K562 (cell line): ENCODE measurements at regions not wholly inside any gene's neighbourhood (a gene's known extent, or its start where the extent isn't known, plus 50 kb on each side); places are given as distances from the start of the nearest gene placed in this dataset.

Source experiments
- ARHGAP35 ChIP-seq: fragments of 450-650 bp; IDR thresholded peaks from 2 replicates; pipeline ENCODE4 v1.6.1; 2018; ENCODE audit not compliant: partially characterized antibody
- ARNT ChIP-seq, 2 experiments: fragments of 450-650 bp; IDR thresholded peaks; 2 replicates each; pipeline ENCODE4 v1.6.1; 2016; ENCODE audit warnings: mild to moderate bottlenecking in 1 of 2
- CHD7 ChIP-seq: fragments of 200-600 bp; sonication (generic); IDR thresholded peaks from one replicate; pipeline ENCODE4 v1.6.1; 2012; ENCODE audit warnings: mild to moderate bottlenecking, low read depth, low read length, inconsistent platforms
- CSDE1 ChIP-seq, 2 experiments: fragments of 450-650 bp; IDR thresholded peaks; 2 replicates each; pipeline ENCODE4 v1.6.1; 2016; ENCODE audit warnings: mild to moderate bottlenecking in 1 of 2
- IRF2 ChIP-seq: sonication (generic); formaldehyde crosslinking; IDR thresholded peaks from 2 replicates; pipeline ENCODE4 v1.8.1; 2022; ENCODE audit warnings: mild to moderate bottlenecking, missing genetic modification reagents
- NFYB ChIP-seq: IDR thresholded peaks from 2 replicates; pipeline ENCODE4 v1.6.1; 2011; ENCODE audit warnings: mild to moderate bottlenecking, moderate library complexity; ENCODE audit not compliant: insufficient read length; ENCODE audit errors: extremely low read depth
- POLR2AphosphoS5 ChIP-seq: IDR thresholded peaks from 2 replicates; pipeline ENCODE4 v1.6.1; 2011; ENCODE audit warnings: mild to moderate bottlenecking, low read depth, low read length, moderate library complexity; ENCODE audit not compliant: control insufficient read depth, insufficient read depth
- RBM39 ChIP-seq: fragments of 200-400 bp; formaldehyde crosslinking; optimal IDR thresholded peaks from 2 replicates; pipeline ENCODE3; 2018; ENCODE audit warnings: low read depth, low read length
- TAF15 ChIP-seq: fragments of 200-400 bp; formaldehyde crosslinking; IDR thresholded peaks from 2 replicates; pipeline ENCODE4 v1.6.1; 2017; ENCODE audit warnings: mild to moderate bottlenecking, low read depth, low read length, moderate library complexity
- TAF7 ChIP-seq: fragments of 450-650 bp; IDR thresholded peaks from 2 replicates; pipeline ENCODE4 v1.6.1; 2016; ENCODE audit warnings: missing genetic modification characterization, missing compliant biosample characterization
- YY1 ChIP-seq, 3 experiments: IDR thresholded peaks; 2 replicates each; pipeline ENCODE4 v1.6.1; 2011; ENCODE audit warnings: low read length in 2 of 3, mild to moderate bottlenecking in 2 of 3, moderate library complexity in 2 of 3, borderline replicate concordance in 1 of 3, control low read depth in 1 of 3, low read depth in 1 of 3; ENCODE audit not compliant: insufficient read depth in 3 of 3, insufficient replicate concordance in 2 of 3, control insufficient read depth in 1 of 3, insufficient read length in 1 of 3; ENCODE audit errors: extremely low read depth in 1 of 3
- ZKSCAN1 ChIP-seq: fragments of 150-350 bp; IDR thresholded peaks from 2 replicates; pipeline ENCODE4 v1.6.1; 2016; ENCODE audit warnings: low read depth, low read length
- ZNF395 ChIP-seq: fragments of 200-800 bp; sonication (Bioruptor generic); IDR thresholded peaks from 2 replicates; pipeline ENCODE4 v1.6.1; 2017; ENCODE audit warnings: missing genetic modification characterization, missing compliant biosample characterization

GRCh38 chr7:25854608-25855497, 297.1 kb upstream of the NFE2L3 start (continued):
- TF ChIP-seq CHD7 (no peak), TAF7 (tag) (peak; percentile 98), ZNF395 (CRISPR knock-in tag) (no peak), YY1 (IDR thresholded peaks at IDR 0.05; ENCODE audit: borderline replicate concordance in 1 of 3, control insufficient read depth in 1 of 3, extremely low read depth in 1 of 3, insufficient read depth in 3 of 3, insufficient read length in 1 of 3, insufficient replicate concordance in 2 of 3, low read depth in 1 of 3, low read length in 2 of 3) (no peak), ARHGAP35 (no peak), NFYB (peak; percentile 40), IRF2 (CRISPR knock-in tag) (no peak), POLR2AphosphoS5 (peak; percentile 93), RBM39 (no peak), ZKSCAN1 (no peak), CSDE1 (IDR thresholded peaks at IDR 0.05) (no peak), TAF15 (no peak), ARNT (IDR thresholded peaks at IDR 0.05) (no peak)
